NT2/D1 (cell line): ENCODE measurements at regions not wholly inside any gene's neighbourhood (a gene's known extent, or its start where the extent isn't known, plus 50 kb on each side); places are given as distances from the start of the nearest gene placed in this dataset.

ENCODE experiments used
- DNase-seq: peaks from one replicate; pipeline ENCODE4 v3.0.0-alpha.2; 2011; ENCODE audit warnings: low read depth, low spot score
- H3K27me3 ChIP-seq: 2 replicates; pipeline ENCODE4 v1.6.0; 2011; ENCODE audit warnings: mild to moderate bottlenecking; ENCODE audit not compliant: insufficient read length, insufficient read depth
- H3K36me3 ChIP-seq: 2 replicates; pipeline ENCODE4 v1.6.1; 2011; ENCODE audit warnings: mild to moderate bottlenecking, low read length, mixed read lengths; ENCODE audit not compliant: insufficient read depth, insufficient read length
- H3K4me1 ChIP-seq: 2 replicates; pipeline ENCODE4 v1.5.1; 2011; ENCODE audit not compliant: insufficient read depth, insufficient read length
- H3K4me3 ChIP-seq: 2 replicates; pipeline ENCODE4 v1.5.1; 2011; ENCODE audit warnings: low read depth; ENCODE audit not compliant: insufficient read length
- H3K9ac ChIP-seq: 2 replicates; pipeline ENCODE4 v1.6.0; 2011; ENCODE audit warnings: low read depth; ENCODE audit not compliant: insufficient read length
- H3K9me3 ChIP-seq: 2 replicates; pipeline ENCODE4 v1.5.1; 2011; ENCODE audit warnings: mild to moderate bottlenecking, low read length; ENCODE audit not compliant: insufficient read depth
- SUZ12 ChIP-seq: IDR thresholded peaks from 2 replicates; pipeline ENCODE4 v1.6.1; 2011; ENCODE audit not compliant: insufficient read length, insufficient read depth; ENCODE audit errors: extremely low read depth
- YY1 ChIP-seq: IDR thresholded peaks from 2 replicates; pipeline ENCODE4 v1.6.1; 2011; ENCODE audit not compliant: insufficient read length, insufficient read depth
- ZNF274 ChIP-seq: IDR thresholded peaks from 2 replicates; pipeline ENCODE4 v1.6.1; 2011; ENCODE audit warnings: mild to moderate bottlenecking, low read depth, low read length

GRCh38 chr12:43105426-43105981 is 446.5 kb downstream of the ADAMTS20 start:
- Histone ChIP-seq H3K27me3 (no peaks in the 10 kb centered on the region), H3K4me1 (no peaks in the 10 kb centered on the region), H3K9me3 (no peaks in the 10 kb centered on the region), H3K4me3 (no peak overlapping the region), H3K9ac (no peak overlapping the region), H3K36me3 (no peaks in the 10 kb centered on the region)
- TF ChIP-seq ZNF274 (no peak), SUZ12 (no peak), YY1 (no peak)
- no peak for DNase-seq

- Histone ChIP-seq H3K27me3 (no peaks in the 10 kb centered on the region), H3K36me3 (no peaks in the 10 kb centered on the region), H3K9me3 (no peaks in the 10 kb centered on the region), H3K4me1 (no peaks in the 10 kb centered on the region), H3K9ac (no peak overlapping the region), H3K4me3 (no peak overlapping the region)
- no peak for TF ChIP-seq YY1
- TF ChIP-seq SUZ12 = no peak
- no peak for TF ChIP-seq ZNF274
- no peak for DNase-seq
Measured at GRCh38 chr12:43104494-43104893, 447.5 kb downstream of the ADAMTS20 start.

DNA sequence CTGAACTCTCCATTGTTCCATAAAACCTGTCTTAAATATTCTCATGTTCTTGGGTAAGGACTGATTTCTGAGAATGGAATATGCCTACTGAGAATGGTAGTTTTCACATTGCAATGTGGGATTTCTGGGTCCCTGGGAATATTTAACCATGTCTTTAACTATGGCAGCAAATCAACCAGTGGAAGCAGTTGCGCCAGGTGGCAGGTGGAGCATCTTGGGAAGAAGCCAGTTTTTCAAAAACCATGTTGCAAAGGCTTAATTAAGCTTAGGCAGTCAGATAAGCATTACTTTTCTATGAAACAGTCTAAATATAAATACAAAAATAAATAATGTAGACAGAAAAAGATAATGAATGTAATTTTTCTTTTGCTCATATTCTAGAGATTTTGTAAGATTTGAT is 448.1 kb downstream of the ADAMTS20 start:
- H3K36me3 ChIP-seq = no peaks in the 10 kb centered on the region
- no peak overlapping the region for H3K9ac ChIP-seq
- H3K4me1 ChIP-seq = no peaks in the 10 kb centered on the region
- no peak for DNase-seq
- no peak for TF ChIP-seq ZNF274
- TF ChIP-seq YY1 = no peak
- TF ChIP-seq SUZ12 = no peak
- no peaks in the 10 kb centered on the region for H3K27me3 ChIP-seq
- no peak overlapping the region for H3K4me3 ChIP-seq
- no peaks in the 10 kb centered on the region for H3K9me3 ChIP-seq

GRCh38 chr12:43102546-43103264 is 449.3 kb downstream of the ADAMTS20 start:
- TF ChIP-seq ZNF274 (no peak), SUZ12 (no peak), YY1 (no peak)

GRCh38 chr12:43100231-43100630 is 451.8 kb downstream of the ADAMTS20 start:
- DNase-seq = no peak
- no peak for TF ChIP-seq ZNF274
- no peak for TF ChIP-seq YY1
- no peak for TF ChIP-seq SUZ12
- H3K9ac ChIP-seq = no peak overlapping the region
- H3K4me1 ChIP-seq = no peaks in the 10 kb centered on the region
- no peaks in the 10 kb centered on the region for H3K36me3 ChIP-seq
- H3K4me3 ChIP-seq = no peak overlapping the region
- H3K27me3 ChIP-seq = no peaks in the 10 kb centered on the region
- no peaks in the 10 kb centered on the region for H3K9me3 ChIP-seq

More at GRCh38 chr12:43102546-43103264, 449.3 kb downstream of the ADAMTS20 start:
- DNase-seq = no peak
- H3K9me3 ChIP-seq = no peaks in the 10 kb centered on the region
- no peaks in the 10 kb centered on the region for H3K4me1 ChIP-seq
- no peaks in the 10 kb centered on the region for H3K36me3 ChIP-seq
- no peak overlapping the region for H3K4me3 ChIP-seq
- H3K27me3 ChIP-seq = no peaks in the 10 kb centered on the region
- H3K9ac ChIP-seq = no peak overlapping the region

- Histone ChIP-seq H3K36me3 (no peaks in the 10 kb centered on the region), H3K4me1 (no peaks in the 10 kb centered on the region), H3K9me3 (no peaks in the 10 kb centered on the region), H3K4me3 (no peak overlapping the region), H3K27me3 (no peaks in the 10 kb centered on the region), H3K9ac (no peak overlapping the region)
- DNase-seq = no peak
- no peak for TF ChIP-seq ZNF274
- TF ChIP-seq YY1 = no peak
- TF ChIP-seq SUZ12 = no peak
Measured at GRCh38 chr12:43099691-43100163, 452.3 kb downstream of the ADAMTS20 start.

GRCh38 chr12:43098766-43099550 is 453.0 kb downstream of the ADAMTS20 start:
- no peaks in the 10 kb centered on the region for H3K4me1 ChIP-seq
- TF ChIP-seq SUZ12 = no peak
- no peak overlapping the region for H3K9ac ChIP-seq
- H3K4me3 ChIP-seq = no peak overlapping the region
- H3K27me3 ChIP-seq = no peaks in the 10 kb centered on the region
- DNase-seq = no peak
- no peaks in the 10 kb centered on the region for H3K9me3 ChIP-seq
- H3K36me3 ChIP-seq = no peaks in the 10 kb centered on the region
